Immature natural killer cell (primary cell): ENCODE measurements at regions not wholly inside any gene's neighbourhood (a gene's known extent, or its start where the extent isn't known, plus 50 kb on each side); places are given as distances from the start of the nearest gene placed in this dataset.
"Not testable (repeated sequence)": the region's sequence is repeated elsewhere in the genome, so short reads cannot be mapped to it uniquely, and the experiment has no call there.

Source experiments
- DNase-seq, 3 donors: peaks; one replicate each; pipeline ENCODE4 v3.0.0; 2022; ENCODE audit warnings: mixed read lengths in 1 of 3
- H3K27ac Mint-ChIP-seq, 6 donors: one replicate each; pipeline ENCODE4 v1.8.0; 2020; ENCODE audit warnings: mixed read lengths in 6 of 6, mild to moderate bottlenecking in 5 of 6, inconsistent platforms in 4 of 6, moderate library complexity in 3 of 6
- H3K27me3 Mint-ChIP-seq, 3 donors: one replicate each; pipeline ENCODE4 v1.8.0; 2020 to 2021; ENCODE audit warnings: low read depth in 3 of 3, mild to moderate bottlenecking in 3 of 3, mixed read lengths in 3 of 3, moderate library complexity in 3 of 3, inconsistent platforms in 1 of 3
- H3K36me3 Mint-ChIP-seq, 3 donors: one replicate each; pipeline ENCODE4 v1.8.0; 2020; ENCODE audit warnings: mixed read lengths in 3 of 3, inconsistent platforms in 2 of 3, mild to moderate bottlenecking in 2 of 3
- H3K4me1 Mint-ChIP-seq, 2 donors: one replicate each; pipeline ENCODE4 v1.8.0; 2020; ENCODE audit warnings: inconsistent platforms in 2 of 2, mild to moderate bottlenecking in 2 of 2, mixed read lengths in 2 of 2, moderate library complexity in 1 of 2
- H3K4me3 Mint-ChIP-seq, 5 donors: one replicate each; pipeline ENCODE4 v1.8.0; 2020; ENCODE audit warnings: mild to moderate bottlenecking in 5 of 5, mixed read lengths in 5 of 5, inconsistent platforms in 3 of 5, moderate library complexity in 3 of 5
- H3K9me3 Mint-ChIP-seq, 6 donors: one replicate each; pipeline ENCODE4 v1.8.0; 2020; ENCODE audit warnings: mild to moderate bottlenecking in 6 of 6, mixed read lengths in 6 of 6, inconsistent platforms in 4 of 6, moderate library complexity in 3 of 6

DNA sequence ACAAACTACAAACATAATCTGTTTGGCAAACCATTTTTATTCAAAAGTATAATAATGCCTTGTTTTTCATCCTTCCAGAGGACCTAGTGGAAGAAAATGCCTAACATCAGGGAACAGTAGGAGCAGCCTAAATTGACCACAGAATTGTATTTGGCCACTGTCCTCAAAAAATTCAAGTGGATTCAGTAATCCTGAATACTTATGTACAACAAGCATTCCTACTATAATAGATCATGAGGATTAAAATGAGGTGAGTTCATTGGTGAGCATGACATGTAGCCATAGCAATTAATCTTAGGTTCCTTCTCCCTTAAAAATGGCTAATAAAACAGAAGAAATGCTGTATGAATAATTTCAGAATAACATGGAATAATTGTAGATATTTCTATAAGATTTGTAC lies 209.3 kb downstream of the DAD1 start:
- Mint-ChIP-seq H3K4me3 (no peak overlapping the region), H3K9me3 (no peaks in the 10 kb centered on the region), H3K4me1 (peaks cover 3 to 7% of the 10 kb centered on the region in 2 donors), H3K27me3 (peaks cover 0 to 3% (median 0%) of the 10 kb centered on the region in 3 donors), H3K36me3 (no peaks in the 10 kb centered on the region), H3K27ac (no peak overlapping the region)
- no peak for DNase-seq

DNA sequence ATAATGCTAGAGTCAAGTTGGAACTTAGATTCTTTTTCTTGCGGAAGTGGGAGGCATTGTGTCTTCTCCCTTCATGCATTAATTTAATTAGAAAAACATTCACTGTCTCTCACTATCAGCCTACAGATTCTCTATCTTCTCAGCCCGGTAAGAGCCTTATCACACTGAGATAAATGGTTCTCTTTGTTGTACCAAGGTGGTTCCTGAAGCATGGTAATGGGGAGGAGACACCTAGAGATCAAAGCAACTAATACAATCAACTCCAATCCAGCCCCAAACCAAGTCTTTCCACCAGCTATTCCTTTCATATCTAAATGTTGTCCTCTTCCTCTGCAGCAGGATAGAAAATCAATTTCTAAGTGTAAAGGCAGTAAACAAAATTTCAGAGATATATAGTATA lies 210.8 kb downstream of the DAD1 start:
- H3K36me3 Mint-ChIP-seq = no peaks in the 10 kb centered on the region
- no peak for DNase-seq
- H3K27ac Mint-ChIP-seq = no peak overlapping the region
- H3K4me3 Mint-ChIP-seq = no peak overlapping the region
- H3K9me3 Mint-ChIP-seq = no peaks in the 10 kb centered on the region
- peaks cover 0 to 3% (median 0%) of the 10 kb centered on the region in 3 donors for H3K27me3 Mint-ChIP-seq
- H3K4me1 Mint-ChIP-seq = peaks cover 1 to 7% of the 10 kb centered on the region in 2 donors

DNA sequence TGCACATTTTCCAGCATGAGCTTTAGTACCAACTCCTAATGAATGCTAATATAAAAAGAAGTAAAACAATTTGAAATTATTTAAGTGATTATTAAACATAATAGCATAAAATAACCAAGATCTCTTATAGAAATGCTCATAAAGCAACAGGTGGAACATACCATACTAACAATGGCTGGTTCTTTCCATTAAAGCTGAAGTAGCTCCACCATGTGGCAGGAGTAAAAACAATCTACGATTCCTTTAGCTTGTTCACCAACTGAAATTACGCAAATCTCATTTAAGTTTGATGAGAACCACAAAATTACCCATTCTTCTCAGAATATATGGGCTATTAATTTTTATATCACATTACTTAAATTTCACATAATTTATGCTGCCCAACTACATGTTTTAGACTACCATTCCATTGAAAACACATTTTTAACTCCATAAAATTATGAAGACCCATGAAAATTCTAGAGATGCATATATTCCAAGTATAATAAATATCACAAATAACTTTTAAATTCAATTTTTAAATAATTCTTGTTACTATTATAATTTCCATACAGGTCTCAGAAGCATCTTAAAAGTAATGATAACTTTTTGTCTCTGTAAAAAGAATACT lies 213.6 kb downstream of the DAD1 start:
- Mint-ChIP-seq H3K27me3 (peaks cover 0 to 3% (median 0%) of the 10 kb centered on the region in 3 donors), H3K9me3 (no peaks in the 10 kb centered on the region), H3K36me3 (no peaks in the 10 kb centered on the region), H3K4me3 (no peak overlapping the region), H3K4me1 (no peaks in the 10 kb centered on the region), H3K27ac (no peak overlapping the region)
- DNase-seq = peak in 2 of 3 donors; percentile 33 to 53

DNA sequence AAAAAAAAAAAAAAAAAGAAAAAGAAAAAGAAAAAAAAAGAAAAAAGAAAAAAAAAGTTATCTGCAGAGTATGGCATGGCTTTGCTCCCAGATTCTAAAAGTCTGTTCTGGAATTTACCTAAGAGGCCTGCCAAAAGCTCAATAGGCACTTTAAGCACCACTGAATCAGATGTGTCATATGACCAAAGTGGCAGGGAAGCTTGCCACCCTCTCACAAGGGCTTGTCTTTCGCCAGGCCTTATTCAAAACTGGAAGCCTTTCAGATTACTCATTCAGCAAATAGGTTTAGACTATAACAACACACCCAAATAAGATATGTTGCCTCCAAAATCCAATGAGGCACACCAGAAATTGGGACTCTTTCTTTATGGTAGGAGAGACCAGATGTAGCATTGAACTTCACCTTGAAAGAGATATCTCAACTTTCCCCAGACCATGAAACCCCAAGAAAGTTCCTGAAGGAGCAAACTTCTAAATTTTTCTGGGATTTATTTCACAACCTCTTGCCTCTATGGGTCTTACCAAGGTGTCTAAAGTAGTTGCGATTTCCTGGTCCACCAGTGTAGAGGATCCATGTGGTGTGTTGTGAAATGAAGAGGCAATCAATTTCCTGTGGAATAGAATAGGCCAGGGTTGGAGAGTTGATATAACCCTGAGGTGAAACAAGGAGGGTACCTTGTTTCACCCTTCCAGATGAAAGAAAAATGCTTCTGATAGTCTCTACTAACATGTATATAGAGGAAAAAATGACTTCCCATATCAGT lies 218.8 kb downstream of the DAD1 start:
- no peaks in the 10 kb centered on the region for H3K4me1 Mint-ChIP-seq
- no peak for DNase-seq
- no peak overlapping the region for H3K4me3 Mint-ChIP-seq
- no peak overlapping the region for H3K27ac Mint-ChIP-seq
- peaks cover 3 to 8% (median 3%) of the 10 kb centered on the region in 3 donors for H3K27me3 Mint-ChIP-seq
- no peaks in the 10 kb centered on the region for H3K36me3 Mint-ChIP-seq
- H3K9me3 Mint-ChIP-seq = no peaks in the 10 kb centered on the region

DNA sequence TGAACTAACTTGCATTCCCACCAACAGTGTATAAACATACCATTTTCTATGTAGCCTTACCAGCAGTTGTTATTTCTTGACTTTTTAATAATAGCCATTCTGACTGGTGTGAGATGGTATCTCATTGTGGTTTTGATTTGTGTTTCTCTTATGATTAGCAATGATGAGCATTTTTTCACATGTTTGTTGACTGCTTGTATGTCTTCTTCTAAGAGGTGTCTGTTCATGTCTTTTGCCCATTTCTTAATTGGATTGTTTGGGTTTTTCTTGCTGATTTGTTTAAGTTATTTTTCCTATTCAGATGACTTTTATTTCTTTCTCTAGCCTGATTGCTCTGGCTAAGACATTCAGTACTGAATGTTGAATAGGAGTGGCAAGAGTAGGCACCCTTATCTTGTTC lies 230.3 kb downstream of the DAD1 start:
- Mint-ChIP-seq H3K4me1 (no peaks in the 10 kb centered on the region), H3K27me3 (peaks cover 0 to 21% (median 19%) of the 10 kb centered on the region in 3 donors), H3K9me3 (peaks cover 0 to 5% (median 2%) of the 10 kb centered on the region in 6 donors), H3K36me3 (no peaks in the 10 kb centered on the region), H3K4me3 (no peak overlapping the region), H3K27ac (no peak overlapping the region)
- no peak for DNase-seq

DNA sequence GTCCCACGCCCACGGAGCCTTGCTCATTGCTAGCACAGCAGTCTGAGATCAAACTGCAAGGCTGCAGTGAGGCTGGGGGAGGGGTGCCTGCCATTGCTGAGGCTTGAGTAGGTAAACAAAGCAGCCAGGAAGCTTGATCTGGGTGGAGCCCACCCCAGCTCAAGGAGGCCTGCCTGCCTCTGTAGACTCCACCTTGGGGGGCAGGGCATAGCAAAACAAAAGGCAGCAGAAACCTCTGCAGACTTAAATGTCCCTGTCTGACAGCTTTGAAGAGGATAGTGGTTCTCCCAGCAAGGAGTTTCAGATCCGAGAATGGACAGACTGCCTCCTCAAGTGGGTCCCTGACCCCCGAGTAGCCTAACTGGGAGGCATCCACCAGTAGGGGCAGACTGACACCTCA lies 239.7 kb downstream of the DAD1 start:
- H3K27me3 Mint-ChIP-seq = peaks cover 7 to 16% (median 11%) of the 10 kb centered on the region in 3 donors
- not testable (repeated sequence) for H3K27ac Mint-ChIP-seq, DNase-seq

DNA sequence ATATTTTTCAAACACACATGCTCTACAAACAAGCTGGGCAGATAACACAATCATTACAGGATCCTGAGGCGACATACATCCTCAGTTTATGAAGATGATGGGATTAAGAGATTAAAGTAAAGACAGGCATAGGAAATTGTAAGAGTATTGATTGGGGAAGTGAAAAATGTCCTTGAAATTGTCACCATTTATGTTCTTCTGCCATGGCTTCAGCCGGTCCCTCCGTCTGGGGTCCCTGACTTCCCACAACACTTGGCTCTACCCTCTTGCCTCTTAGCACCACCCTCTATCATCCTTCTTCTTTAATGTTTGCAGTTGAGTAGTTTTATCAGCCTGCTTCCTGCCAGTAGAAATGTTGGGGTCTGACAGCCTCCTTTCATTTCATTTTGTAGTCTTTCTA lies 244.4 kb downstream of the DAD1 start:
- no peak overlapping the region for H3K4me3 Mint-ChIP-seq
- DNase-seq = no peak
- H3K27me3 Mint-ChIP-seq = peaks cover 4 to 16% (median 6%) of the 10 kb centered on the region in 3 donors
- no peaks in the 10 kb centered on the region for H3K4me1 Mint-ChIP-seq
- no peak overlapping the region for H3K27ac Mint-ChIP-seq
- H3K9me3 Mint-ChIP-seq = peaks cover 15 to 32% (median 25%) of the 10 kb centered on the region in 6 donors
- H3K36me3 Mint-ChIP-seq = peaks cover 4 to 16% (median 8%) of the 10 kb centered on the region in 3 donors

More for the DNA sequence above, 239.7 kb downstream of the DAD1 start:
- H3K9me3 Mint-ChIP-seq = peaks cover 9 to 18% (median 14%) of the 10 kb centered on the region in 6 donors
- not testable (repeated sequence) for H3K36me3 Mint-ChIP-seq, H3K4me3 Mint-ChIP-seq, H3K4me1 Mint-ChIP-seq

DNA sequence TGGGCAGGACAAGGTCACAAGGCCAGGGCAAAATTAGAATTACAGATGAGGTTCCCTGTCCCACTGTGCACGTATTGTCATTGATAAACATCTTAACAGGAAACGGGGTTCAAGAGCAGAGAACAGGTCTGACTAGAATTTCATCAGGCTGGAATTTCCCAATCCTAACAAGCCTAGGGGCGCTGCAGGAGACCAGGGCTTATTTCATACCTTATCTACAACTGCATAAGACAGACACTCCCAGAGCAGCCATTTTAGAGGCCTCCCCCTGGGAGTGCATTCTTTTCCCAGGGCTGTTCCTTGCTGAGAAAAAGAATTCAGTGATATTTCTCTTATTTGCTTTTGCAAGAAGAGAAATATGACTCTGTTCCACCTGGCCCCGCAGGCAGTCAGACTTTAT lies 244.8 kb downstream of the DAD1 start:
- DNase-seq, H3K27ac Mint-ChIP-seq, H3K4me1 Mint-ChIP-seq, H3K4me3 Mint-ChIP-seq: not testable (repeated sequence)
- H3K27me3 Mint-ChIP-seq = peaks cover 4 to 16% (median 6%) of the 10 kb centered on the region in 3 donors
- peaks cover 15 to 32% (median 25%) of the 10 kb centered on the region in 6 donors for H3K9me3 Mint-ChIP-seq
- peaks cover 4 to 16% (median 8%) of the 10 kb centered on the region in 3 donors for H3K36me3 Mint-ChIP-seq

DNA sequence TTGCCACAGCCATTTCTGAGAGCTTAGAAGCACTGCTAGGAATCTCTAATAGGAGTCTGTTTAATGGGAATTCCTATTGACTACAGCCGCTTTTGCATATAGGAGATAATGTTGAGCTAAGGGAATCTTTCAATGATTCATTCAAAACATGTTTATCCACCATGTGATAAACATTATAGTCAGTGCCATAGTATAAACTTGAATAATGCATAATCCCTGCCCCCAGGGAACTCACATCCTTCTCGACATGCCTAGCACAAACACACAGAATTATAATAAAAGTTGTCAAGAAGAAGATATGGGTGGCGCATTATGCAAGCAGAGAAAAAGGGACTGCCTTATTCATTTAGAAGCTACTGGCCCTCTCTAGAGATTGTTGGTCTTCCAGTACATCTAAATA lies 248.0 kb downstream of the DAD1 start:
- Mint-ChIP-seq H3K4me3 (no peak overlapping the region), H3K36me3 (peaks cover 4 to 16% (median 8%) of the 10 kb centered on the region in 3 donors), H3K27me3 (peaks cover 2 to 14% (median 6%) of the 10 kb centered on the region in 3 donors), H3K27ac (no peak overlapping the region), H3K4me1 (peaks cover 10 to 13% of the 10 kb centered on the region in 2 donors), H3K9me3 (peaks cover 15 to 32% (median 25%) of the 10 kb centered on the region in 6 donors)
- no peak for DNase-seq

DNA sequence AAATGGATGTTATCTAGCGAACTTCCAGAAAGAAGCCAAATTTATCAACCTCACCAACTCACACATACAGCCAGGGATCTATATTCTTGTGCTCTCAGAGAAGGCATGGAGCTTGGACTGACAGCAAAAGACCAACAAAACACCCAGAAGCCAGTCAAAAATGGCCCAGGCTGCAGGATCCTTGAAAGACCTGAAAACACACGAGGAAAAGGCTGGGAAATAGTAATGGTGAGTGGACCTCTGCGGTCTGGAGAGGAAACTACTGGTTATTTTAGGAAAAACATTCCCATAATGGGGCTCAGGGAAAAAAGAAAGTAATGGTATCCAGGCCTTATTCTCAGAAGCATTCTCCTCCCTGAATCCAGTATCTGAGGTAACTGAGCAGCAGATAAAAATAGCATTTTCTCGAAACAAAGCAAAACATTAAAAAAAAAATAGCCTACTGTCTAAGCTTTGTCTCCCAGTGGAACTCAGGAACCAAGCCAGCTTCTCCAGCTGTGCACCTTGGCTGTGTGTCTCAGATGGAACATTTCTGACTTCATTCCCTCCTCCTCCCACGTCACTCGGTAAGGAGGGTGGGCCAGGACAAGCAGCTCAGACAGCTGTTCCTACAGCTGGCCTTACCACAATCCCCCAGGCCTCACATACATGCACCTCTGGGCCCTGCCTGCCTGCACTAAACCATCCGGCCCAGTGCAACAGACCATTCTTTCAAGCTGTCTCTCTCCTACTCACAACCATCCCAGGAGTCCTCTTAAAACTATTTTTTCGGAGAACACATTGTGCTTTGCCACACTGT lies 249.9 kb downstream of the DAD1 start:
- H3K27ac Mint-ChIP-seq = peak overlapping the region in 1 of 6 donors; percentile 69
- no peak for DNase-seq
- peaks cover 0 to 7% (median 5%) of the 10 kb centered on the region in 3 donors for H3K36me3 Mint-ChIP-seq
- H3K27me3 Mint-ChIP-seq = peaks cover 0 to 14% (median 2%) of the 10 kb centered on the region in 3 donors
- H3K4me3 Mint-ChIP-seq = no peak overlapping the region
- peaks cover 6 to 15% (median 11%) of the 10 kb centered on the region in 6 donors for H3K9me3 Mint-ChIP-seq
- peaks cover 10 to 13% of the 10 kb centered on the region in 2 donors for H3K4me1 Mint-ChIP-seq

DNA sequence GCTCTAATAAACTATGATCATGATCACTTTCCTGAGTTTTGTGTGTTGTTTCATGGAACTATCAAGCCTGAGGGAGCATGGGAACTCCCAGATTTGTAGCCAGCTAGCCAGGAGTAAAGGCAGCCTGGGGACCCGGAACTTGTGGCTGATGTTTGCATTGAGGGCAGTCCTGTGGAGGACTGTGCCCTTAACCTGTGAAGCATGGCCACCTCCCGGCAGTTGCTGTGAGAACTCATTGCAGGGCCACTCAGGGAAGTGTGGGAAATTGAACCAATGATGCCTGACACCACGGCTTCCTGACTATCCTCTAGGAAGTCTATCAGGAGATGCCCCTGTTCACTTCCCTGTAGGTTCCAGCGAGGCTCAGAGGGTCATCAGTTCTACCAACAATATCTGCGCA lies 250.6 kb downstream of the DAD1 start:
- peaks cover 0 to under 1% (median 0%) of the 10 kb centered on the region in 3 donors for H3K36me3 Mint-ChIP-seq
- DNase-seq = no peak
- no peak overlapping the region for H3K4me3 Mint-ChIP-seq
- H3K4me1 Mint-ChIP-seq = peaks cover 10 to 13% of the 10 kb centered on the region in 2 donors
- peaks cover 0 to 8% (median 2%) of the 10 kb centered on the region in 3 donors for H3K27me3 Mint-ChIP-seq
- H3K27ac Mint-ChIP-seq = peak overlapping the region in 1 of 6 donors; percentile 42
- peaks cover 0 to 8% (median 4%) of the 10 kb centered on the region in 6 donors for H3K9me3 Mint-ChIP-seq

DNA sequence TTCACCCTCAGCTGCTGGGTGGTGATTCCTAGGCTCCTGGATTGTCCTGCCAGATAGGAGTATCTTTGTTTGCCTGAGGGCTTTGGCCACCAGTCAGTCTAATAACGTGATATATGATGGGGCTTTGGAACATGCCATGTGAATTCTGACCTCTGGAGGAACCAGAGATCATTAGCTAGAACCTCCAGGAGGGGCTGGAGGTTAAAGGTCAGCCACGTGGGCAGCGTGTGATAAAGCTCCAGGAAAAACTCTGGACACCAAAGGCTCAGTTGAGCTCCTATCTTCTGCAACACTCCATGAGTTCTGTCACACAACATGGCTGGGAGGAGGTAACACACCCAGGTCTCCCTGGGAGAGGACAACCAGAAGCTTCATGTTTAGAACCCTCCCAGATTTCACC lies 251.1 kb downstream of the DAD1 start:
- no peaks in the 10 kb centered on the region for H3K36me3 Mint-ChIP-seq

DNA sequence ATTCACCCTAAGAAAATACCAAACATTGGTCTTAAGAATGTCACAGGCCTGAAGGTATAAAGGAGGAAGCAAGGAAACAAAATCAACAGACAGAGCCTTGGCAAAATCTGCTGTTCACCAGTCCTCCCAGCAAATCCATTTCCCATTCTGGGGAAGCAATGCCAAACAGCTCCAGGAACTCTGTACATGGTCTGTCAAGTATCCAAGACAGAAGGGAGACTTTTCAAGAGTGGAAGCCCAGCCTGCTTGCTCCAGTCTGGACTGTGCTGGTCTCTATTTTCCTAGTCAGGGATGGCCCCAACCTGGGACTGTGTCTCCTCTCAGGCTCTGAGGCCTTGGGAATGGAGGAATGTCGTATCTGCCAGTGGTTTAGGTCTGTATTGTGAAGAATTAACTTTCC lies 251.5 kb downstream of the DAD1 start:
- Mint-ChIP-seq H3K36me3 (no peaks in the 10 kb centered on the region), H3K27me3 (no peaks in the 10 kb centered on the region), H3K9me3 (no peaks in the 10 kb centered on the region), H3K27ac (peak overlapping the region in 1 of 6 donors; percentile 85), H3K4me3 (no peak overlapping the region), H3K4me1 (peaks cover 10 to 13% of the 10 kb centered on the region in 2 donors)
- no peak for DNase-seq

More for the DNA sequence above, 251.1 kb downstream of the DAD1 start:
- peaks cover 0 to 4% (median 0%) of the 10 kb centered on the region in 3 donors for H3K27me3 Mint-ChIP-seq
- DNase-seq = no peak
- peaks cover 0 to 3% (median 0%) of the 10 kb centered on the region in 6 donors for H3K9me3 Mint-ChIP-seq
- H3K27ac Mint-ChIP-seq = peak overlapping the region in 1 of 6 donors; percentile 42
- H3K4me1 Mint-ChIP-seq = peaks cover 10 to 13% of the 10 kb centered on the region in 2 donors
- no peak overlapping the region for H3K4me3 Mint-ChIP-seq
